Trophoblast cell (in vitro differentiated cells and primary cell): ENCODE measurements at regions not wholly inside any gene's neighbourhood (a gene's known extent, or its start where the extent isn't known, plus 50 kb on each side); places are given as distances from the start of the nearest gene placed in this dataset.
A peak's percentile ranks its signal among the peaks of the same experiment; 100 is the strongest.

Experiments used
- DNase-seq, 2 donors: peaks; one replicate each; pipeline ENCODE4 v3.0.0-alpha.2; 2016
- H2AFZ ChIP-seq: 2 replicates; pipeline ENCODE4 v1.6.1; 2013; ENCODE audit warnings: low read length, moderate library complexity, mild to moderate bottlenecking; ENCODE audit not compliant: insufficient read depth, poor library complexity
- H2AK5ac ChIP-seq: 2 replicates; pipeline ENCODE4 v1.6.1; 2013; ENCODE audit warnings: mild to moderate bottlenecking, low read length
- H2BK120ac ChIP-seq: 2 replicates; pipeline ENCODE4 v1.6.1; 2013; ENCODE audit warnings: low read length, mild to moderate bottlenecking, moderate library complexity; ENCODE audit not compliant: insufficient read depth, poor library complexity
- H2BK12ac ChIP-seq: 2 replicates; pipeline ENCODE4 v1.6.1; 2013; ENCODE audit warnings: mild to moderate bottlenecking, low read length, moderate library complexity
- H2BK5ac ChIP-seq: 2 replicates; pipeline ENCODE4 v1.6.1; 2013; ENCODE audit warnings: low read length, low read depth, moderate library complexity, mild to moderate bottlenecking; ENCODE audit not compliant: poor library complexity
- H3K14ac ChIP-seq: 2 replicates; pipeline ENCODE4 v1.6.1; 2013; ENCODE audit warnings: mild to moderate bottlenecking, low read length
- H3K18ac ChIP-seq: 2 replicates; pipeline ENCODE4 v1.6.1; 2013; ENCODE audit warnings: mild to moderate bottlenecking, low read length
- H3K23ac ChIP-seq: 2 replicates; pipeline ENCODE4 v1.6.1; 2013; ENCODE audit warnings: low read length
- H3K27ac ChIP-seq: 2 replicates; pipeline ENCODE4 v1.5.1; 2013; ENCODE audit warnings: low read depth, mild to moderate bottlenecking, inconsistent platforms, low read length, moderate library complexity
- H3K27me3 ChIP-seq: 2 replicates; pipeline ENCODE4 v1.6.1; 2013; ENCODE audit warnings: inconsistent platforms, mild to moderate bottlenecking, low read length, moderate library complexity; ENCODE audit not compliant: insufficient read depth
- H3K36me3 ChIP-seq, 2 experiments: 1 replicate in 1 of 2; 2 replicates in 1 of 2; pipeline ENCODE4 v1.6.1; 2013; ENCODE audit warnings: low read length in 2 of 2, mild to moderate bottlenecking in 2 of 2, moderate library complexity in 1 of 2; ENCODE audit not compliant: insufficient read depth in 2 of 2, control insufficient read depth in 1 of 2
- H3K4ac ChIP-seq: 2 replicates; pipeline ENCODE4 v1.6.1; 2013; ENCODE audit warnings: low read depth, mild to moderate bottlenecking, low read length, moderate library complexity
- H3K4me1 ChIP-seq, 2 experiments: 1 replicate in 1 of 2; 2 replicates in 1 of 2; pipeline ENCODE4 v1.6.1; 2013; ENCODE audit warnings: low read length in 2 of 2, mild to moderate bottlenecking in 2 of 2, moderate library complexity in 1 of 2; ENCODE audit not compliant: insufficient read depth in 2 of 2, control insufficient read depth in 1 of 2
- H3K4me2 ChIP-seq: 2 replicates; pipeline ENCODE4 v1.6.1; 2013; ENCODE audit warnings: inconsistent platforms, mild to moderate bottlenecking, low read length, moderate library complexity
- H3K4me3 ChIP-seq: 2 replicates; pipeline ENCODE4 v1.5.1; 2013; ENCODE audit warnings: mild to moderate bottlenecking, low read depth, low read length, inconsistent platforms
- H3K79me1 ChIP-seq: one replicate; pipeline ENCODE4 v1.6.1; 2013; ENCODE audit warnings: low read length
- H3K79me2 ChIP-seq: 2 replicates; pipeline ENCODE4 v1.6.1; 2013; ENCODE audit warnings: low read length, mild to moderate bottlenecking; ENCODE audit not compliant: control insufficient read depth, insufficient read depth, poor library complexity
- H3K9ac ChIP-seq: 2 replicates; pipeline ENCODE4 v1.6.1; 2013; ENCODE audit warnings: mild to moderate bottlenecking, low read length
- H3K9me3 ChIP-seq: 2 replicates; pipeline ENCODE4 v1.6.1; 2013; ENCODE audit warnings: low read depth, mild to moderate bottlenecking, control low read depth, inconsistent platforms, low read length; ENCODE audit not compliant: insufficient read depth
- H4K12ac ChIP-seq: 2 replicates; pipeline ENCODE4 v1.6.1; 2013; ENCODE audit warnings: low read depth, mild to moderate bottlenecking, low read length, moderate library complexity
- H4K8ac ChIP-seq: 2 replicates; pipeline ENCODE4 v1.6.1; 2013; ENCODE audit warnings: low read depth, mild to moderate bottlenecking, low read length, moderate library complexity
- H4K91ac ChIP-seq: one replicate; pipeline ENCODE4 v1.6.1; 2013; ENCODE audit warnings: low read depth, mild to moderate bottlenecking, low read length, moderate library complexity
- WGBS: extraction: QIAGEN DNeasy Blood & Tissue Kit; methylation state at CpG from one replicate; pipeline ENCODE4 v1.1.7; 2013; ENCODE audit warnings: missing lambda C conversion rate; ENCODE audit not compliant: insufficient read length, insufficient coverage; ENCODE audit errors: extremely low coverage; 5-methylcytosine and 5-hydroxymethylcytosine counted together

GRCh38 chr4:98802770-98803198 is 126.1 kb downstream of the EIF4E start:
- H3K27me3 ChIP-seq = no peaks in the 10 kb centered on the region
- no peak overlapping the region for H3K9ac ChIP-seq
- H3K4me3 ChIP-seq = no peak overlapping the region
- H3K9me3 ChIP-seq = peaks cover 2% of the 10 kb centered on the region
- no peak for DNase-seq
- no peak overlapping the region for H2BK120ac ChIP-seq
- no peaks in the 10 kb centered on the region for H3K79me2 ChIP-seq
- H3K27ac ChIP-seq = no peak overlapping the region
- H3K79me1 ChIP-seq = no peaks in the 10 kb centered on the region
- no peak overlapping the region for H4K91ac ChIP-seq
- no peak overlapping the region for H3K18ac ChIP-seq
- H2AK5ac ChIP-seq = no peak overlapping the region
- no peaks in the 10 kb centered on the region for H3K4me1 ChIP-seq
- no peak overlapping the region for H3K4ac ChIP-seq
- H3K23ac ChIP-seq = no peak overlapping the region
- H4K8ac ChIP-seq = no peak overlapping the region
- no peak overlapping the region for H2BK12ac ChIP-seq
- no CpG with 5 or more reads among the region's 1 CpG for WGBS
- H3K14ac ChIP-seq = no peak overlapping the region
- H3K36me3 ChIP-seq = no peaks in the 10 kb centered on the region
- no peak overlapping the region for H2BK5ac ChIP-seq
- no peak overlapping the region for H2AFZ ChIP-seq
- no peak overlapping the region for H4K12ac ChIP-seq
- no peak overlapping the region for H3K4me2 ChIP-seq

DNA sequence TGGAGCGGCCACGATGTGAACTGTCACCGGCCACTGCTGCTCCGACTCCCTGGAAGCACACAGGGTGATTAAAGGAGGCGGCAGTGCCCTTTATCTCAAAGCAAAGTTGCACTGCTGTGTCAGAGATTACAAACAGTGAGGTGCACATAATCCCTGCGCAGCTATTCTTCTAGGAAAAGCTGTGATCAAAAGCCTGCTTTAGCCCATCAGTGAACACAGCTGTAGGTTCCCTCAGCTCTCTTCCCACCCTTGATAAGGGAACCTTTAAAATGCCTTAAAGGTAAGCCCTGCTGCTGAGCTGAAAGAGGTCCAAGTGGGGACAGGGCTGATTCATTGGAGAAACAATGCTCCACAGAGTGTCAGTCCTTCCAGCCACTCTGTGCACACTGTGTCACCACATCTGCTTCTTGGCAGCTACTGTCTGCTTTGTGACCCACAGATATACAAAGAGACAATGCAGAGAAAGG is 127.6 kb downstream of the EIF4E start:
- no peak overlapping the region for H3K4me2 ChIP-seq
- no peaks in the 10 kb centered on the region for H3K79me1 ChIP-seq
- H2AFZ ChIP-seq = no peak overlapping the region
- peaks cover 2% of the 10 kb centered on the region for H3K9me3 ChIP-seq
- no peak overlapping the region for H4K12ac ChIP-seq
- no peak overlapping the region for H3K4ac ChIP-seq
- H3K36me3 ChIP-seq = no peaks in the 10 kb centered on the region
- WGBS = no CpG with 5 or more reads among the region's 6 CpGs
- no peak overlapping the region for H2AK5ac ChIP-seq
- H3K14ac ChIP-seq = no peak overlapping the region
- H4K8ac ChIP-seq = no peak overlapping the region
- H2BK120ac ChIP-seq = no peak overlapping the region
- no peak overlapping the region for H2BK12ac ChIP-seq
- no peaks in the 10 kb centered on the region for H3K27me3 ChIP-seq
- H3K4me1 ChIP-seq = no peaks in the 10 kb centered on the region
- H3K79me2 ChIP-seq = no peaks in the 10 kb centered on the region
- no peak overlapping the region for H3K9ac ChIP-seq
- H2BK5ac ChIP-seq = no peak overlapping the region
- no peak overlapping the region for H3K4me3 ChIP-seq
- no peak overlapping the region for H4K91ac ChIP-seq
- no peak overlapping the region for H3K27ac ChIP-seq
- H3K18ac ChIP-seq = no peak overlapping the region
- no peak for DNase-seq
- H3K23ac ChIP-seq = no peak overlapping the region

- no peak overlapping the region for H2AFZ ChIP-seq
- H2BK5ac ChIP-seq = no peak overlapping the region
- H3K23ac ChIP-seq = no peak overlapping the region
- no peak overlapping the region for H3K14ac ChIP-seq
- H3K9ac ChIP-seq = no peak overlapping the region
- H3K36me3 ChIP-seq = no peaks in the 10 kb centered on the region
- no peak overlapping the region for H3K27ac ChIP-seq
- H3K27me3 ChIP-seq = no peaks in the 10 kb centered on the region
- no peaks in the 10 kb centered on the region for H3K79me1 ChIP-seq
- H3K18ac ChIP-seq = no peak overlapping the region
- H2BK120ac ChIP-seq = no peak overlapping the region
- H3K4me1 ChIP-seq = peaks cover 0 to 3% of the 10 kb centered on the region in 2 experiments
- no peak for DNase-seq
- H3K4ac ChIP-seq = no peak overlapping the region
- no peak overlapping the region for H2AK5ac ChIP-seq
- no peaks in the 10 kb centered on the region for H3K9me3 ChIP-seq
- H3K79me2 ChIP-seq = no peaks in the 10 kb centered on the region
- H3K4me3 ChIP-seq = no peak overlapping the region
- WGBS = no CpG with 5 or more reads among the region's 7 CpGs
- no peak overlapping the region for H4K8ac ChIP-seq
- no peak overlapping the region for H2BK12ac ChIP-seq
- H4K91ac ChIP-seq = no peak overlapping the region
- no peak overlapping the region for H3K4me2 ChIP-seq
- H4K12ac ChIP-seq = no peak overlapping the region
Observed at GRCh38 chr4:98796991-98797390, 131.9 kb downstream of the EIF4E start.

- Histone ChIP-seq H3K79me1 (no peaks in the 10 kb centered on the region), H2AFZ (no peak overlapping the region), H3K27ac (no peak overlapping the region), H3K27me3 (no peaks in the 10 kb centered on the region), H3K23ac (no peak overlapping the region), H4K12ac (no peak overlapping the region), H3K4me2 (no peak overlapping the region), H2AK5ac (no peak overlapping the region), H3K18ac (no peak overlapping the region), H4K91ac (no peak overlapping the region), H3K9me3 (no peaks in the 10 kb centered on the region), H3K79me2 (no peaks in the 10 kb centered on the region), H3K4me1 (peaks cover 0 to 3% of the 10 kb centered on the region in 2 experiments), H3K4ac (no peak overlapping the region), H2BK5ac (no peak overlapping the region), H3K14ac (no peak overlapping the region), H4K8ac (no peak overlapping the region), H3K36me3 (no peaks in the 10 kb centered on the region), H2BK12ac (no peak overlapping the region), H2BK120ac (no peak overlapping the region), H3K4me3 (no peak overlapping the region), H3K9ac (no peak overlapping the region)
- no CpG with 5 or more reads among the region's 3 CpGs for WGBS
- DNase-seq = peak in 1 of 2 donors; percentile 21
Observed at GRCh38 chr4:98794565-98795205, 134.2 kb downstream of the EIF4E start.
